ENCODE measurements at regions not wholly inside any gene's neighbourhood (a gene's known extent, or its start where the extent isn't known, plus 50 kb on each side); places are given as distances from the start of the nearest gene placed in this dataset.

DNA sequence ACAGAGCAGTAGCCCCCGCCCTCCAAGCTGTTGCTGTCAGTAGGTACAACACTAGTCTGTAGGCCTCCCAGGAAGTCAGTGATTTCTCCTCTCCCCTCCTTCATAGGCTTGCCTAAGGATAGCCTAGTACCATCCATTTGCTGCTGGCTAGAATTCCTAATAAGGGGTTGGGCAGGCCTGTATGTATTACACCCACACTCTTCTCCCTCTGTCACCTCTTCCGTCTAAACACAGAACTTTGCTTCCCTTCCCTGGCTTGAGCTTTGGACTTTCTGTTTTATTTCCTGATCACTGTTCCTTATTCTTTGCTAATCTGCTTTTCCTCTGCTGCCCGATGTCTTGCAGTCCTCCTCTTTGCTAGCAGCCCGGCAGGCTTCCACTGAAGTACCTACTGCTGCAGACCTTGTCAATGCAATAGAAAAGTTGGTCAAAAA, 93.4 kb upstream of the UMPS start:
- no peak overlapping the region for H3K9ac ChIP-seq (ENCODE audit: insufficient read depth, low read length)
- H3K4me3 ChIP-seq (replicated peaks in 1 of 4; ENCODE audit: control extremely low read depth in 1 of 4, insufficient read depth in 1 of 4, low read depth in 3 of 4, low read length in 4 of 4) = no peak overlapping the region
- H3K9me3 ChIP-seq (ENCODE audit: control insufficient read depth, insufficient read depth, low read depth, low read length) = no peaks in the 10 kb centered on the region
- H4K20me1 ChIP-seq (ENCODE audit: control insufficient read depth, extremely low read depth, insufficient read depth, low read length) = no peaks in the 10 kb centered on the region
- H3K27me3 ChIP-seq (ENCODE audit: control insufficient read depth, insufficient read depth, low read length) = peaks cover 2% of the 10 kb centered on the region
- H3K4me1 ChIP-seq (ENCODE audit: control insufficient read depth, extremely low read depth, insufficient read depth, low read length) = no peaks in the 10 kb centered on the region
- no peaks in the 10 kb centered on the region for H3K36me3 ChIP-seq (ENCODE audit: control insufficient read depth, insufficient read depth, low read length)
- H3K79me2 ChIP-seq (ENCODE audit: control insufficient read depth, insufficient read depth, low read length) = no peaks in the 10 kb centered on the region
- H2AFZ ChIP-seq (ENCODE audit: low read length) = no peak overlapping the region
- no peak overlapping the region for H3K4me2 ChIP-seq (ENCODE audit: extremely low read depth, insufficient read depth, low read length)
- TF ChIP-seq, protein P1, sequence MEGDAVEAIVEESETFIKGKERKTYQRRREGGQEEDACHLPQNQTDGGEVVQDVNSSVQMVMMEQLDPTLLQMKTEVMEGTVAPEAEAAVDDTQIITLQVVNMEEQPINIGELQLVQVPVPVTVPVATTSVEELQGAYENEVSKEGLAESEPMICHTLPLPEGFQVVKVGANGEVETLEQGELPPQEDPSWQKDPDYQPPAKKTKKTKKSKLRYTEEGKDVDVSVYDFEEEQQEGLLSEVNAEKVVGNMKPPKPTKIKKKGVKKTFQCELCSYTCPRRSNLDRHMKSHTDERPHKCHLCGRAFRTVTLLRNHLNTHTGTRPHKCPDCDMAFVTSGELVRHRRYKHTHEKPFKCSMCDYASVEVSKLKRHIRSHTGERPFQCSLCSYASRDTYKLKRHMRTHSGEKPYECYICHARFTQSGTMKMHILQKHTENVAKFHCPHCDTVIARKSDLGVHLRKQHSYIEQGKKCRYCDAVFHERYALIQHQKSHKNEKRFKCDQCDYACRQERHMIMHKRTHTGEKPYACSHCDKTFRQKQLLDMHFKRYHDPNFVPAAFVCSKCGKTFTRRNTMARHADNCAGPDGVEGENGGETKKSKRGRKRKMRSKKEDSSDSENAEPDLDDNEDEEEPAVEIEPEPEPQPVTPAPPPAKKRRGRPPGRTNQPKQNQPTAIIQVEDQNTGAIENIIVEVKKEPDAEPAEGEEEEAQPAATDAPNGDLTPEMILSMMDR (conservative IDR thresholded peaks at IDR 0.05 in 1 of 2, IDR thresholded peaks at IDR 0.05 in 1 of 2; ENCODE audit: low read depth in 1 of 2, low read length in 2 of 2) = no peak
- no peak for TF ChIP-seq EZH2 (IDR thresholded peaks at IDR 0.05; ENCODE audit: low read length, missing control alignments)
- no peak for DNase-seq (ENCODE audit: low read depth in 2 of 2)
- H3K27ac ChIP-seq (ENCODE audit: insufficient read depth, low read length) = no peak overlapping the region

- no peak overlapping the region for H3K4me3 ChIP-seq (replicated peaks in 1 of 4; ENCODE audit: control extremely low read depth in 1 of 4, insufficient read depth in 1 of 4, low read depth in 3 of 4, low read length in 4 of 4)
- DNase-seq (ENCODE audit: low read depth in 2 of 2) = no peak
- H3K4me2 ChIP-seq (ENCODE audit: extremely low read depth, insufficient read depth, low read length) = no peak overlapping the region
- no peaks in the 10 kb centered on the region for H3K27me3 ChIP-seq (ENCODE audit: control insufficient read depth, insufficient read depth, low read length)
- H3K9me3 ChIP-seq (ENCODE audit: control insufficient read depth, insufficient read depth, low read depth, low read length) = no peaks in the 10 kb centered on the region
- H3K4me1 ChIP-seq (ENCODE audit: control insufficient read depth, extremely low read depth, insufficient read depth, low read length) = no peaks in the 10 kb centered on the region
- H3K36me3 ChIP-seq (ENCODE audit: control insufficient read depth, insufficient read depth, low read length) = no peaks in the 10 kb centered on the region
- no peak overlapping the region for H3K9ac ChIP-seq (ENCODE audit: insufficient read depth, low read length)
- H3K79me2 ChIP-seq (ENCODE audit: control insufficient read depth, insufficient read depth, low read length) = no peaks in the 10 kb centered on the region
- H2AFZ ChIP-seq (ENCODE audit: low read length) = no peak overlapping the region
- H4K20me1 ChIP-seq (ENCODE audit: control insufficient read depth, extremely low read depth, insufficient read depth, low read length) = no peaks in the 10 kb centered on the region
- TF ChIP-seq, protein P1 (conservative IDR thresholded peaks at IDR 0.05 in 1 of 2, IDR thresholded peaks at IDR 0.05 in 1 of 2; ENCODE audit: low read depth in 1 of 2, low read length in 2 of 2) = no peak
- no peak for TF ChIP-seq EZH2 (IDR thresholded peaks at IDR 0.05; ENCODE audit: low read length, missing control alignments)
- no peak overlapping the region for H3K27ac ChIP-seq (ENCODE audit: insufficient read depth, low read length)
These were observed 90.6 kb upstream of the UMPS start for GRCh38 chr3:124639406-124640237.

DNA sequence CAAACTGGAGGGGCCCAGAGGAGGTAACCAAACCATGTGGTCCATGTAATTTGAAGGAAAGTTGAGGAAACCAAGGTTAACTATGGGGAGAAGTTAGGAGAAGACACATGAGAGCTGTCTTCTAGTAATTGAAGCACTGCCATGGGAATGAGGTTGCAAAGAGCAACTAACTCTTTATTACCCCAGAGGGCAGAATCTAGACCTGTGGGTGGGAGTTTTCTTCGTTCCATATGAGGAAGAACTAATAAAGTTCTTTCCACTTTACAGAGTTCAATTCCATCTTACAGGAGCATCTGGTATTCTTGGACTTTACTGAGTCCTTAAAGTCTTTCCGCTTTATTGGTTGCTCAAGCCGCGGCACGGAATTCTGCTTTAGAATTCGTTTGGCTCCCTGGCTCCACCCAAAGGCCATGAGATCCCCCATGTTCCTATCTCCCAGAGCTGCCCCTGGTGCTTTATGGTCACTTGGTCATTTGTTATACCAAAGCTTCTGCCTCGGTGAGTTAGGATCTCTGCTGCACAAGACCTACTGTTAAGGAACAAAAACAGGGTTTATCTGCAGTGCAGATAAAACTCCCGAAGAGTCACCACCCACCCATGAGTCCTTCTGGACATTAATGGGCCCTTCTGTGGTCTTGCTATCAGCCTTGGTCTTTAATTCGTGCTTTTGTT, 89.5 kb upstream of the UMPS start:
- no peaks in the 10 kb centered on the region for H3K27me3 ChIP-seq (ENCODE audit: control insufficient read depth, insufficient read depth, low read length)
- no peak overlapping the region for H3K9ac ChIP-seq (ENCODE audit: insufficient read depth, low read length)
- no peaks in the 10 kb centered on the region for H4K20me1 ChIP-seq (ENCODE audit: control insufficient read depth, extremely low read depth, insufficient read depth, low read length)
- TF ChIP-seq, protein P1 (conservative IDR thresholded peaks at IDR 0.05 in 1 of 2, IDR thresholded peaks at IDR 0.05 in 1 of 2; ENCODE audit: low read depth in 1 of 2, low read length in 2 of 2) = no peak
- no peak for TF ChIP-seq EZH2 (IDR thresholded peaks at IDR 0.05; ENCODE audit: low read length, missing control alignments)
- no peaks in the 10 kb centered on the region for H3K9me3 ChIP-seq (ENCODE audit: control insufficient read depth, insufficient read depth, low read depth, low read length)
- no peaks in the 10 kb centered on the region for H3K4me1 ChIP-seq (ENCODE audit: control insufficient read depth, extremely low read depth, insufficient read depth, low read length)
- DNase-seq (ENCODE audit: low read depth in 2 of 2) = no peak
- H3K4me3 ChIP-seq (replicated peaks in 1 of 4; ENCODE audit: control extremely low read depth in 1 of 4, insufficient read depth in 1 of 4, low read depth in 3 of 4, low read length in 4 of 4) = no peak overlapping the region
- H3K36me3 ChIP-seq (ENCODE audit: control insufficient read depth, insufficient read depth, low read length) = no peaks in the 10 kb centered on the region
- H3K4me2 ChIP-seq (ENCODE audit: extremely low read depth, insufficient read depth, low read length) = no peak overlapping the region
- no peaks in the 10 kb centered on the region for H3K79me2 ChIP-seq (ENCODE audit: control insufficient read depth, insufficient read depth, low read length)
- H2AFZ ChIP-seq (ENCODE audit: low read length) = no peak overlapping the region
- H3K27ac ChIP-seq (ENCODE audit: insufficient read depth, low read length) = no peak overlapping the region

All from fibroblast of lung (primary cell).